ENCODE measurements at regions not wholly inside any gene's neighbourhood (a gene's known extent, or its start where the extent isn't known, plus 50 kb on each side); places are given as distances from the start of the nearest gene placed in this dataset.

DNA sequence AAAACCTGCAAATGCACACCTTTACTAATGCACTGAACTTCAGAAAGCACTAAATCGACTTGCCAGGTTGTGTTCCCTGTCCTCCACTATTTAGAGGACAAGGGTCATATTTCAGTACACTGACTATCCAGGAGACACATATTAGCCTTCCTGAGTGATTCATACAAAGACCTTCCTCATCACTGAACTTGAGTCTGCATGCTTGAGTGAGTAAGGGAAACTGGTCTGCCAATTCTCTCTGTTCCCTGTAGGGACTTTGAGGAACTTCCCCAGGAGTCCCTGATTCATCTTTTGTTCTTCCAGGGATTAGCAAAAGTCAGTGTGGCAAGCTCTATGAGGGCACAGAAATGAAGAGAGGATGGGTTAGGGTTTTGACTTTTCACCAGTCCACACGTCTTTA lies 565.9 kb downstream of the PDCD6IP start:
- Histone ChIP-seq H3K27ac (no peak overlapping the region), H3K36me3 (ENCODE audit: insufficient read depth) (no peaks in the 10 kb centered on the region), H2AFZ (ENCODE audit: low read depth) (no peak overlapping the region), H3K79me2 (ENCODE audit: insufficient read depth, low read depth) (no peaks in the 10 kb centered on the region), H3K4me3 (IDR thresholded peaks at IDR 0.05; ENCODE audit: insufficient read depth, low read depth, low read length) (no peak overlapping the region), H3K27me3 (ENCODE audit: insufficient read depth, low read depth) (no peaks in the 10 kb centered on the region), H4K20me1 (ENCODE audit: insufficient read depth) (no peaks in the 10 kb centered on the region), H3K4me1 (ENCODE audit: low read depth, poor library complexity, severe bottlenecking) (no peaks in the 10 kb centered on the region), H3K4me2 (no peak overlapping the region), H3K9ac (no peak overlapping the region)
- TF ChIP-seq, protein P1, sequence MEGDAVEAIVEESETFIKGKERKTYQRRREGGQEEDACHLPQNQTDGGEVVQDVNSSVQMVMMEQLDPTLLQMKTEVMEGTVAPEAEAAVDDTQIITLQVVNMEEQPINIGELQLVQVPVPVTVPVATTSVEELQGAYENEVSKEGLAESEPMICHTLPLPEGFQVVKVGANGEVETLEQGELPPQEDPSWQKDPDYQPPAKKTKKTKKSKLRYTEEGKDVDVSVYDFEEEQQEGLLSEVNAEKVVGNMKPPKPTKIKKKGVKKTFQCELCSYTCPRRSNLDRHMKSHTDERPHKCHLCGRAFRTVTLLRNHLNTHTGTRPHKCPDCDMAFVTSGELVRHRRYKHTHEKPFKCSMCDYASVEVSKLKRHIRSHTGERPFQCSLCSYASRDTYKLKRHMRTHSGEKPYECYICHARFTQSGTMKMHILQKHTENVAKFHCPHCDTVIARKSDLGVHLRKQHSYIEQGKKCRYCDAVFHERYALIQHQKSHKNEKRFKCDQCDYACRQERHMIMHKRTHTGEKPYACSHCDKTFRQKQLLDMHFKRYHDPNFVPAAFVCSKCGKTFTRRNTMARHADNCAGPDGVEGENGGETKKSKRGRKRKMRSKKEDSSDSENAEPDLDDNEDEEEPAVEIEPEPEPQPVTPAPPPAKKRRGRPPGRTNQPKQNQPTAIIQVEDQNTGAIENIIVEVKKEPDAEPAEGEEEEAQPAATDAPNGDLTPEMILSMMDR (conservative IDR thresholded peaks at IDR 0.05; ENCODE audit: low read depth, low read length): no peak

DNA sequence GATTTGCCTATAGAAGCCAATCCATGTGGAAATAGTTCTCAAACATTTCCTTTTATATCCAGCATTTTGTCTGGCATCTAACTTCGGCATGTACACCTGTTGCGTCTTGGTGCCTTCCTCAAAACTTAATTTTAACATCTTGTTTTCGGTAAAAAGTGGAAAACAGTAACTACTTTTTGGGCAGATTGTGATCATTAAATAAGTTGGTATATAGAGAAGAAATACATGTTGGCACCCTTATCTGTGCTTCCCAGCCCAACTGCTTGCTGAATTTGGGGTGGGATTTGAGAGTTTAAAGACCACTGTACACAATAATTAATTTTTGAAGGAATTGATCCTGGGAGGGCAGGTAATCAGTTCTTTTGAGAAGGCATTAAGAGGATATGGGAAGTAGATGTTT lies 566.8 kb downstream of the PDCD6IP start:
- Histone ChIP-seq H3K4me1 (ENCODE audit: low read depth, poor library complexity, severe bottlenecking) (no peaks in the 10 kb centered on the region), H3K4me2 (no peak overlapping the region), H3K27ac (no peak overlapping the region), H3K79me2 (ENCODE audit: insufficient read depth, low read depth) (no peaks in the 10 kb centered on the region), H2AFZ (ENCODE audit: low read depth) (no peak overlapping the region), H3K9ac (no peak overlapping the region), H4K20me1 (ENCODE audit: insufficient read depth) (no peaks in the 10 kb centered on the region), H3K4me3 (IDR thresholded peaks at IDR 0.05; ENCODE audit: insufficient read depth, low read depth, low read length) (no peak overlapping the region), H3K27me3 (ENCODE audit: insufficient read depth, low read depth) (no peaks in the 10 kb centered on the region), H3K36me3 (ENCODE audit: insufficient read depth) (no peaks in the 10 kb centered on the region)
- TF ChIP-seq, protein P1 (conservative IDR thresholded peaks at IDR 0.05; ENCODE audit: low read depth, low read length): no peak

DNA sequence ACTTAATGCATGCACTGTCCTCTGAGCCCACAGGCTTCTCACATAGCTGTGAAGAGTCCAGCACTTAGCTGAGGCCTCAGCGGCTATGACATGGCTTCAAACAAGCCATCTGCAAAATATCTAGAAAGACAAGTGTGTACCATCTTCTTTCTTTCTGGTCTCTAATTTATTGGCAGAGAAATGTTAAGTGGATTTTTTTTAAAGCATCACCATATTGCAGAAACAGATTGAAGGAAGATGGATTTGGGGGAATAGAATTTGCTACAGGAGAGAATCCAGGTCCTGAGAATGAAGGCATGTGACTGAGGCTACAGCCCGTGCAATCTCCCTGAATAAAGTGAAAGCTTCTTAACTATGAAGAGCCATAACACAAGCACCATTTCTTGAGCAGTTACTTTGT lies 567.3 kb downstream of the PDCD6IP start:
- Histone ChIP-seq H3K4me2 (no peak overlapping the region), H2AFZ (ENCODE audit: low read depth) (no peak overlapping the region), H3K9ac (no peak overlapping the region), H3K4me3 (IDR thresholded peaks at IDR 0.05; ENCODE audit: insufficient read depth, low read depth, low read length) (no peak overlapping the region), H3K27me3 (ENCODE audit: insufficient read depth, low read depth) (no peaks in the 10 kb centered on the region), H3K4me1 (ENCODE audit: low read depth, poor library complexity, severe bottlenecking) (no peaks in the 10 kb centered on the region), H3K36me3 (ENCODE audit: insufficient read depth) (no peaks in the 10 kb centered on the region), H3K79me2 (ENCODE audit: insufficient read depth, low read depth) (no peaks in the 10 kb centered on the region), H3K27ac (no peak overlapping the region), H4K20me1 (ENCODE audit: insufficient read depth) (no peaks in the 10 kb centered on the region)
- TF ChIP-seq, protein P1 (conservative IDR thresholded peaks at IDR 0.05; ENCODE audit: low read depth, low read length): no peak

DNA sequence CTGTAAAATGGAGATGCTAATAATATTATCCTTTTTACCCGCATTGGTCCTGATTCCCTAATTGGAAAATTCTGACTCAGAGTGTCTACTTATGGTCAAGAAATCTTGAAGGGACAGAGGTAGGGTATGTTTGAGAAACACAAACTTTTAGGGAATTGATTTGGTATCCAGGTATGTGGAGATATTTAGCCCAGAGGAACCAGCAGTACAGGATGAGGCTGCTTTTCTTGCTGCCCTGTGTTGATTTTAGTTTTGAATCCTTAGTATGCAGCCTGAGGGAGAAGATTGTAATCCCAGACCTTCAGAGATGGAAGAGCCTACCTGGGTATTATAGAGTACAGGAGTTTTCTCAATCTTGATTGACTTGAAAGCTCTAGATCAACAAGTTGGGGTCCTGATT lies 569.1 kb downstream of the PDCD6IP start:
- no peaks in the 10 kb centered on the region for H3K36me3 ChIP-seq (ENCODE audit: insufficient read depth)
- no peak overlapping the region for H2AFZ ChIP-seq (ENCODE audit: low read depth)
- H3K4me2 ChIP-seq: no peak overlapping the region
- no peaks in the 10 kb centered on the region for H4K20me1 ChIP-seq (ENCODE audit: insufficient read depth)
- H3K9ac ChIP-seq: no peak overlapping the region
- H3K27ac ChIP-seq: no peak overlapping the region
- no peaks in the 10 kb centered on the region for H3K79me2 ChIP-seq (ENCODE audit: insufficient read depth, low read depth)
- H3K4me3 ChIP-seq (IDR thresholded peaks at IDR 0.05; ENCODE audit: insufficient read depth, low read depth, low read length): no peak overlapping the region
- TF ChIP-seq, protein P1 (conservative IDR thresholded peaks at IDR 0.05; ENCODE audit: low read depth, low read length): no peak
- no peaks in the 10 kb centered on the region for H3K27me3 ChIP-seq (ENCODE audit: insufficient read depth, low read depth)
- no peaks in the 10 kb centered on the region for H3K4me1 ChIP-seq (ENCODE audit: low read depth, poor library complexity, severe bottlenecking)

DNA sequence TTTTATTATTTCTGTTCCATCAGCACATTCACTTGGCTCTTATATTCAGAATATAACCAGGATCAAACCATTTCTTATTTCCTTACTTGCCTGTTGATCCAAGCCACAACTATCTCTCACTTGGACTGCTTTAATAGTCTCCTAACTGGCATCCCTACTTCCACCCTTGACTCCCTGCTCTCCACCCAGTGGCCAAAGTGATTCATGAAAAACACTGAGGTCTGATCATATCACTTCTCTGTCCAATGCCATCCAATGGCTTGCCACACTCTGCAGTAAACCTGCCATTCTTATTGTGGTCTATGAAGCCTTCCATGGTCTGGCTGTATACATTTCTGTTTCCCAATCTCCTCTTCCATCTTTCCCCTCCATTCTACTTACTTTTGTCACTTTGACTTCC lies 576.1 kb downstream of the PDCD6IP start:
- TF ChIP-seq, protein P1 (conservative IDR thresholded peaks at IDR 0.05; ENCODE audit: low read depth, low read length): no peak
- no peaks in the 10 kb centered on the region for H3K79me2 ChIP-seq (ENCODE audit: insufficient read depth, low read depth)
- H3K4me3 ChIP-seq (IDR thresholded peaks at IDR 0.05; ENCODE audit: insufficient read depth, low read depth, low read length): no peak overlapping the region
- H3K27me3 ChIP-seq (ENCODE audit: insufficient read depth, low read depth): no peaks in the 10 kb centered on the region
- H3K9ac ChIP-seq: no peak overlapping the region
- no peaks in the 10 kb centered on the region for H3K4me1 ChIP-seq (ENCODE audit: low read depth, poor library complexity, severe bottlenecking)
- H4K20me1 ChIP-seq (ENCODE audit: insufficient read depth): no peaks in the 10 kb centered on the region
- no peak overlapping the region for H2AFZ ChIP-seq (ENCODE audit: low read depth)
- no peak overlapping the region for H3K27ac ChIP-seq
- H3K4me2 ChIP-seq: no peak overlapping the region
- no peaks in the 10 kb centered on the region for H3K36me3 ChIP-seq (ENCODE audit: insufficient read depth)

All from KMS-11 (cell line).